NCI-H2081 treated with DMSO at 0.1 percent for 48 hours (cell line): ENCODE measurements at regions not wholly inside any gene's neighbourhood (a gene's known extent, or its start where the extent isn't known, plus 50 kb on each side); places are given as distances from the start of the nearest gene placed in this dataset.

Experiments
- DNase-seq: peaks from one replicate; lab custom pipeline; 2025; lab: John Stamatoyannopoulos, UW

DNA sequence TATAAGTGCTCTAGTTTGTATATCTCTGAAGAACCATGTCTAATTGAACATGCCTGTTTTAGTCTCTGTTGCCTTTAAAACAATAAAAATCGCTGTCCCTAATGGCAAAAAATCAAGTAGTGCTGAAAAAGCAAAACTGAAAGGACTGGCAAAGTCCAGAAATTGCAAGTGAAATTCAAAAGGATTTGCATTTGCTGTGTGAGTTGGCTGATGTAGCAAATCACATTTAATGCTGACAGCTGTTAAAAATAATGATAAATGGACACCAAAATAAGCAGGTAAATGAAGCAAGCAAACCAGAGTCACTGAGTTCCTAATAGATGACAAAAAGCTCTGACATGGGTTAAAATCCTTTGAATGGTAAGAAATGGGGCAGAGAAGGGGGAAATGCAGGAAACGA lies 874.1 kb downstream of the GRM8 start:
- no peak for DNase-seq

DNA sequence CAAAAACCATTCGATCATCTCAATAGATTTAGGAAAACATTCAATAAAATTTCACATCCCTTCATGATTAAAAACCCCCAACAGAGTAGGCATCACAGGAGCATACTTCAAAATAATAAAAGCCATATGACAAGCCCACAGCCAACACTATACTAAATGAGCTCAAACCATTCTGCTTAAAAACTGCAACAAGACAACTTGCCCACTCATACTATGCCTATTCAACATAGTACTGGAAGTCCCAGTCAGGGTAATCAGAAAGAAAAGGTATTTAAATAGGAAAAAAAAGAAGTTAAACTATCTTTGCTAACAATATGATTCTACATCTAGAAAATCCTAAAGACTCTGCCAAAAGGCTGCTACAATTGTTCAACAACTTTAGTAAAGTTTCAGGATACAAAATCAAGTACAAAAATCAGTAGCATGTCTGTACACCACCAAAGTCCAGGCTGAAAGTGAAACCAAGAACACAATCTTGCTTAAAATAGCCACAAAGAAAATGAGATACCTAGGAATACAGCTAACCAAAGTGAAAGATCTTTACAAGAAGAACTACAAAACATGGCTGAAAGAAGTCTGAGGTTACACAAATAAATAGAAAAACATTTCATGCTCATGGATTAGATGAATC lies 882.6 kb downstream of the GRM8 start:
- no peak for DNase-seq

- no peak for DNase-seq
These were observed 890.0 kb downstream of the GRM8 start for GRCh38 chr7:126362746-126363145.

GRCh38 chr7:126361183-126361582 lies 891.6 kb downstream of the GRM8 start:
- no peak for DNase-seq

GRCh38 chr7:126339813-126340212 lies 912.9 kb downstream of the GRM8 start:
- DNase-seq = no peak

DNA sequence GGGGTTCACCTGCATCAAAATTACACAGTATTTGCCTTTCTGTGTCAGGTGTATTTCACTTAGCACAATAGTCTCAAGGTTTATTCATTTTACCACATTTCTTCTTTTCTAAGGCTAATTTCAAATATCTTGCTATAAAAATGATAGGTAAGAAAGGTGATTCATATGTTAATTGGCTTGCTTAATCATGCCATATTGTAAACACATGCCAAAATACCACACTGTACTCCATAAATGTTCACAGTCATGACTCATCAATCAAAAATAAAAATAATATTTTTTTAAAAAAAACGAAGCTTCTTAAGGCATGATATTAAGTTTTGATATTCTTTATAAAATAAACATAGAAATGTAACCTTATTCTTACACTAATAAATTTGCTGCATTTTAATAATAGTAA lies 947.1 kb downstream of the GRM8 start:
- no peak for DNase-seq

DNA sequence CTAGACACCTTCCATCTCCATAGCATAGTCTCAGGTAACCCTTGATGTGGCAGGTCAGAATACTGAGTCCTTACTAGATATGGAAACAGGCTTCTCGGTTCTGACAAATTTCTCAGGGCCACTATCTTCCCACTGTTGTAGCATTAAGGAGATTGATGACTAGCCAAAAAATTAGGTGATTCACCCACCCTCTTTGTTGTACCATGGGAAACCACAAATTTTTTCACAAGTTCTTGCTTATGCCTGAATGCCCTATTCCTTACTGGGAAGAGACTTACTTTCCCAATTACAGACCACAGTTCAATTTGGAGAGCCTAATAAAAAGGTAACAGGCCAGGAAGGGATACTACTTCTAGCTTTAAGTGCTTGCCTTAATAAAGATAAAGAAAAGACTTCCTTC lies 948.8 kb downstream of the GRM8 start:
- no peak for DNase-seq

- DNase-seq = no peak
These were observed 950.1 kb downstream of the GRM8 start for GRCh38 chr7:126302639-126303038.

GRCh38 chr7:126286317-126286716 lies 966.4 kb downstream of the GRM8 start:
- DNase-seq = no peak

DNA sequence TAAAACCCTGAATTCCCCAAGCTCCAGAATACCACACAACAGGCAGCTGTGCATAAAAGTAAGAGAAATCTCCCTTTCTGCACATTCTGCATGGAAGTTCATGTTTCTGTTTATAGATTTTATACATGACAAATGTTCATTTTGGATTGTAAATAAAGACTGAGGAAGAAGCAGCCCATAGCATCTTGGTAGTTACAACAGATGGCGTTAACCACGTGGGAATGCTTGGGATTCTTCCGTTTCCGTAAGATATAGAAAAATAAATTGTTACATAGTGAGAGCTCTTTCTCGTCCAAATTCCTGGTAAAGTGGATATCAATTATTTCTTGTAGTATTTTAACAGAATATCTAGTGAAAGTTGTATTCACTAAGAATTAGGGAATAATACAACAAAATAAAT lies 1016.5 kb downstream of the GRM8 start:
- DNase-seq = no peak

GRCh38 chr7:126228356-126229061 lies 1024.2 kb downstream of the GRM8 start:
- no peak for DNase-seq

DNA sequence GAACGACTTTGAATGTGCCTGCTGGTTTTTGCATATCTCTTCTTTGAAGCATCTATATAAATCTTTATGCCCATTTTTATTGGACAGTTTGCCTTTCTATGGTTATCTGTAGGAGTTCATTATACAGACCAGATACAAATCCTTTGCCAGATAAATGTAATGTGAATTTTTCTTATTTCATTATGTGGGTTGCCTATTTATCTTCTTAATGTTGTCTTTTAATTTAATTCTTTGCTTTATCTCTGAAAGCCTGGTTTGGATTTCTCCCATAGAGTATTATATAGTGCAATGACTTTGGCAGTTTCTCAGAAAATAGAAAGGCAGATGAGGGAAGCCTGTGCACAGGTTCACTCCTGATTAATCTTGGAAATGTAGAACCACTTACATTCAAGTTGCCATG lies 1025.1 kb downstream of the GRM8 start:
- DNase-seq = no peak

DNA sequence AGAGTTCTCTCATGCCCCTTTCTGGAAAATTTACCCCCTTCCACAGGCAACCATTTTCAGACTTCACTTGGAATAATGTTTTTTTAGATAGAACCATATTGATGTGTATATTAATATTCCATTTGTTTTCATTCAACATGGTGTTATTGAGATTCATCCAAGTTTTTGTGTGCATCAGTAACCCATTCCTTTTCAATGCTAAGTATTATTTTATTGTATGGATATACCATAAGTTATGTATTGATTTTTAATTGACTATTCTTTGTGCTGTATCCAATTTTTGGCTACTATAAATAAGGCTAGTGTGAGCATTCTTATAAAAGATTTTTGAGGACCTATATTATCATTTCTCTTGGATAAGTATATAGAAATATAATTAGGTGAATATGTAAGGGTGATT lies 1025.7 kb downstream of the GRM8 start:
- no peak for DNase-seq

DNA sequence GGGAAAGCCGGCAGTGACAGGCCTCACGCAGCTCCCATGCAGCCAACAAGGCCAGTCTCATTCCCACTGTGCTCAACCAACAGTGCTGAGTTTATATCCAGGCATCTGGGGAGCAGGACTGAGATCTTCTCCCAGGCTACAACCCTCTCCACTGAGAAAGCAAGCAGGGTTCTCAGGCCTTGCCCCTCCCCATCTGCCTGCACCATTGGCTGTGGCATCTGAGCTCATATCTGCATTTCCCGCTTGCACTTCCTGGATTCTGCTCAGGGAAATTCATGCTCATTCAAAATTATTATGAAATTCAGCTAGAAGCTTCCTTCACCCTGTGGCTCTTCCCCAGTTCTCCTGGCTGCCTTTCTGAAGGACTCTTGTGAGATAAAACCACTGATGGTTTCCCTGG lies 1029.0 kb downstream of the GRM8 start:
- DNase-seq = no peak

DNA sequence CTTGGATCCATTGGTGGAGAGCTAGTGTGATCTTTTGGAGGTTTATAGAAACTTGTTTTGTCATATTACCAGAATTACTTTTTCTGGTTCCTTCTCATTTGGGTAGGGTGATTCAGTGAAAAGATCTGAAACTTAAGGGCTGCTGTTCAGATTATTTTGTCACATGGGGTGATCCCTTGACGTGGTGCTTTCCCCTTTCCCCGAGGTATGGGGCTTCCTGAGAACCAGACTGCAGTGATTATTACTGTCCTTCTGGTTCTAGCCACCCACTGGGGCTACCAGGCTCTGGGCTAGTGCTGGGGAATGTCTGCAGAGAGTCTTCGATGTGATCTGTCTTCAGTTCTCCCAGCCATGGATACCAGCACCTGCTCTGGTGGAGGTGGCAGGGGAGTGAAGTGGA lies 1030.0 kb downstream of the GRM8 start:
- no peak for DNase-seq

GRCh38 chr7:126215785-126216184 lies 1037.0 kb downstream of the GRM8 start:
- DNase-seq = no peak

DNA sequence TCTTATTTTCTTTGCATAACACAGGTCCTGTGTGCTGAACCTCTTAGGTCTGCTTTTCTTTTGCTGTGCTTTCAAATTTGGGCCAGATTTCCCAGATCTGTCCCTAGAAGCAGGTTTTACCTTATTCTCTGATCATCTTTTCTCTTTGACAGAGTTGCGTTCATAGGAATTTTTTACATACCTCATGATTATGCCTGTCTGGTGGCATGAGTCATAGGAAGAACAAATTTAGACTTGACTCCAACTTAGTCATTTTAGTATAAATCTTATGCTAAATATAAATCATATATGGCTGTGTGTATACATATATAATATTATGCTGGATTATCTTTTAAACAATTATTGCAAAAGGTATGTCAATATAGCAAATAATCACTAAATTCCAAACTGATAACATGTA lies 1038.9 kb downstream of the GRM8 start:
- DNase-seq = no peak

DNA sequence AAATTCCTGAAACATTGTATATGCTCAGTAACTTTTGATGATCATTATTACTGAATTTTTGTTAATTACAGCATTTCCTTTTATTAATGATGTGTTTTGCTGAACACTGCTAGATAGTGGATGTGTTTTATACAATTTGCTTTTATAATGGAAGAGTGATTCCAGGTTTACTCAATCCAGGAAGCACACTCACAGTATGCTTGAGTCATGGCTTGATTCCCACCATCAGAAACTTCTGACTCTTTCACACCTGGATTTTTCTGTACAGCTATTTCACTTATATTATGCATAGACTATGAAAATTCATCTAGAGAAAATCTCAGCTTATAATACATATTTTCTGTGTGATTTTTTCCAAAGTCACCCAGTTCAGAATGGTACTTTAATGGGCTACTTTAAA lies 1040.9 kb downstream of the GRM8 start:
- no peak for DNase-seq

- DNase-seq = no peak
These were observed 1042.0 kb downstream of the GRM8 start for GRCh38 chr7:126210707-126211106.

DNA sequence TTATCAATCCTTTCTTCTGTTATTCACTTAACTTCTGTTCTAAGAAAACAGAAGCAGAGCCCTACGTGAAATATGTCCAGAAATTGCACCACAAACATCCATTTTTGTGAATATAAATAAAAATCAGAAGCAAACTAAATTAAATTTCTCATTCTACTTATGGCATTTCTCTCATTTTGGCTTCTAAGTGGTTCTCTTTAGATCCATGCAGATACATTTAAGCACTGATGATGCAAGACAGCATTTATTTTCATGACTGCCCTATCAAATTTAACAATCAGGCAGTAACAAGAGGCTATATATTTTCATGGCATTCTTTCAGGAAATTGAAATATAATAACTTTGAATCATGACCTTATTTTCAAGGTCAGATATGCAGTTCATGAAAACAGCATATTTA lies 1049.6 kb downstream of the GRM8 start:
- no peak for DNase-seq

DNA sequence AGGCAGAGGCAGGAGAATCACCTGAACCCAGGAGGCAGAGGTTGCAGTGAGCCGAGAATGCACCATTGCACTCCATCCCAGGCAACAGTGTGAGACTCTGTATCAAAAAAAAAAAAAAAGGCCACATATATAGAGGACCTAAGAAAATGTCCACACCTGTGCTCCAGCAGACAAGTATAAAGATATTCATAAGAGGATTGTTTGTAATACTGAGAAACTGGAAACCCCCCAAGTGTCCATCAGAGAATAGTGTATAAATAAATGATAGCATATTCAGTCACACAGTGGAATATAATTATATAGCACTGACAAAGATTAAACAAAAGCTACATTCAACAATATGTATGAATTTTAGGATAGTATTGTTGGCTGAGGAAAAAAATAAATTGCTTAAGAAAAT lies 1050.6 kb downstream of the GRM8 start:
- DNase-seq = no peak

- DNase-seq = no peak
These were observed 1066.7 kb downstream of the GRM8 start for GRCh38 chr7:126185959-126186580.

DNA sequence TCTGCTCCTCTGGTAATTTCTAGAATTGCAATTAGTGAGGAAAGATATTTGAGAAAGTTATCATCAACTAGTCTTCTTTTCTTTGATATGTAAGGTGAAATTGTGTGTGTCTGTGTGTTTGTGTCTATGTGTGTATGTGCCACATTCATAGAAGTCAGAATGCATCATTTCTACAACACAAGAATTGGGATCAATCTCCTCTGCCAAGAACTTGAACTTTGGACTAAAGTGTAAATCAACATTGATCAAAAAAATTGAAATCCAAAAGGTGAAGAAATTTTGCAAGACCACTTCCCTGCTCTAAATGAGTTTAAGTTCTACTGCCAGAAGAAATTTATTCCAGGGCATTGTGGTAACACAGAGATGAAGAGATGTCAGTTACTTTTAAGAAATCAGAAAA lies 1072.8 kb downstream of the GRM8 start:
- DNase-seq = no peak

DNA sequence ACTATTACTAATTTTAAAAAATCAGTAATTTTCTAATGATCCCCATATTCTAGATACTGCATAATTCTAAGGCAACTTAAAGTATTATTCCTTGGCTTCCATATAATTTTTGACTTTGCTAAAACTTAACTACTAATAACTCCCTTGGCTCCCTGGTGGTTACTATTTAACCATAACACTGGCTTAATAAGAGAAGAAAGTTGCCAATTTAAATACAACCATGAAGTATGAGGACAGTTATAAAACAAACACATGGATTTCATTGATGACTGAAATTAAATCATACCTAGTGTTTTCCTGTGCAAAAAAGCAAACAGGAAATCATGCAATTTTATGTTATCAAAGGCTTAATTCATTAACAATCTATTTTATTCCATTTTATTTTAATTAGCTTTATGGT lies 1073.9 kb downstream of the GRM8 start:
- no peak for DNase-seq
